Erythroblast (primary cell): ENCODE measurements at regions not wholly inside any gene's neighbourhood (a gene's known extent, or its start where the extent isn't known, plus 50 kb on each side); places are given as distances from the start of the nearest gene placed in this dataset.

Source experiments
- GATA1 ChIP-seq: IDR thresholded peaks from 2 replicates; pipeline ENCODE4 v1.6.1; 2011; ENCODE audit warnings: low read depth, mild to moderate bottlenecking, control low read depth, low read length, moderate library complexity
- POLR2A ChIP-seq: IDR thresholded peaks from 2 replicates; pipeline ENCODE4 v1.6.1; 2011; ENCODE audit warnings: mild to moderate bottlenecking, low read length

GRCh38 chr1:229782469-229782868 lies 156.4 kb downstream of the URB2 start:
- TF ChIP-seq POLR2A (no peak), GATA1 (no peak)
